ENCODE measurements at regions not wholly inside any gene's neighbourhood (a gene's known extent, or its start where the extent isn't known, plus 50 kb on each side); places are given as distances from the start of the nearest gene placed in this dataset.
"Not testable (repeated sequence)": the region's sequence is repeated elsewhere in the genome, so short reads cannot be mapped to it uniquely, and the experiment has no call there.

GRCh38 chr2:204144492-204144891, 207.9 kb downstream of the ICOS start:
- TF ChIP-seq CTCF (IDR thresholded peaks at IDR 0.05; ENCODE audit: low read depth, low read length, missing control alignments), result no peak
- DNase-seq (ENCODE audit: extremely low read depth, low read depth), result no peak

GRCh38 chr2:204145263-204145751, 208.7 kb downstream of the ICOS start:
- TF ChIP-seq CTCF (IDR thresholded peaks at IDR 0.05; ENCODE audit: low read depth, low read length, missing control alignments), result peak; percentile 95
- no peak overlapping the region for H3K4me3 ChIP-seq (replicated peaks; ENCODE audit: low read depth, low read length)
- DNase-seq (ENCODE audit: extremely low read depth, low read depth), result peak; percentile 24

More at GRCh38 chr2:204144492-204144891, 207.9 kb downstream of the ICOS start:
- H3K4me3 ChIP-seq (replicated peaks; ENCODE audit: low read depth, low read length), result no peak overlapping the region

- no peak for TF ChIP-seq CTCF (IDR thresholded peaks at IDR 0.05; ENCODE audit: low read depth, low read length, missing control alignments)
- DNase-seq (ENCODE audit: extremely low read depth, low read depth), result no peak
- H3K4me3 ChIP-seq (replicated peaks; ENCODE audit: low read depth, low read length), result no peak overlapping the region
These were observed 209.2 kb downstream of the ICOS start for GRCh38 chr2:204145791-204146190.

GRCh38 chr2:204147040-204147439, 210.5 kb downstream of the ICOS start:
- not testable (repeated sequence) for DNase-seq (ENCODE audit: extremely low read depth, low read depth); H3K4me3 ChIP-seq (replicated peaks; ENCODE audit: low read depth, low read length)

- H3K4me3 ChIP-seq (replicated peaks; ENCODE audit: low read depth, low read length), result no peak overlapping the region
- TF ChIP-seq CTCF (IDR thresholded peaks at IDR 0.05; ENCODE audit: low read depth, low read length, missing control alignments), result no peak
- no peak for DNase-seq (ENCODE audit: extremely low read depth, low read depth)
These were observed 214.2 kb downstream of the ICOS start for GRCh38 chr2:204150721-204151120.

GRCh38 chr2:204152616-204153015, 216.1 kb downstream of the ICOS start:
- no peak overlapping the region for H3K4me3 ChIP-seq (replicated peaks; ENCODE audit: low read depth, low read length)
- no peak for TF ChIP-seq CTCF (IDR thresholded peaks at IDR 0.05; ENCODE audit: low read depth, low read length, missing control alignments)
- no peak for DNase-seq (ENCODE audit: extremely low read depth, low read depth)

GRCh38 chr2:204154863-204155262, 218.3 kb downstream of the ICOS start:
- no peak overlapping the region for H3K4me3 ChIP-seq (replicated peaks; ENCODE audit: low read depth, low read length)
- DNase-seq (ENCODE audit: extremely low read depth, low read depth), result no peak
- TF ChIP-seq CTCF (IDR thresholded peaks at IDR 0.05; ENCODE audit: low read depth, low read length, missing control alignments), result no peak

Measured in HFF-Myc (cell line).